Psoas muscle (tissue), 7 donors: ENCODE measurements at regions not wholly inside any gene's neighbourhood (a gene's known extent, or its start where the extent isn't known, plus 50 kb on each side); places are given as distances from the start of the nearest gene placed in this dataset.

Experiments used
- ATAC-seq, 4 donors: fragments of 200-7000 bp; cut with Tn5 transposase; one replicate each; pipeline ENCODE4 v1.9.1; 2020; ENCODE audit warnings: moderate library complexity in 3 of 4, mild to moderate bottlenecking in 2 of 4
- DNase-seq, 2 donors: peaks; one replicate each; pipeline ENCODE4 v3.0.0-alpha.2; 2020
- H3K27ac ChIP-seq: fragments of 200-600 bp; one replicate; pipeline ENCODE4 v1.8.0; 2022
- H3K27me3 ChIP-seq, 3 donors: fragments of 200-600 bp in 1 of 3; one replicate each; pipeline versions ENCODE4 v1.6.1 to v1.8.0; 2013 to 2022; ENCODE audit warnings: low read length in 2 of 3, mild to moderate bottlenecking in 2 of 3, moderate library complexity in 1 of 3; ENCODE audit not compliant: insufficient read depth in 3 of 3
- H3K36me3 ChIP-seq, 2 donors: fragments of 200-600 bp in 1 of 2; one replicate each; pipeline versions ENCODE4 v1.6.1 to v1.8.0; 2013 to 2022; ENCODE audit warnings: low read depth in 1 of 2, mild to moderate bottlenecking in 1 of 2, moderate library complexity in 1 of 2; ENCODE audit not compliant: insufficient read depth in 1 of 2
- H3K4me1 ChIP-seq: fragments of 200-600 bp; one replicate; pipeline ENCODE4 v1.8.0; 2022
- H3K4me3 ChIP-seq: fragments of 200-600 bp; one replicate; pipeline ENCODE4 v1.8.0; 2022; ENCODE audit warnings: mild to moderate bottlenecking
- H3K9me3 ChIP-seq: fragments of 200-600 bp; one replicate; pipeline ENCODE4 v1.8.0; 2022
- CTCF ChIP-seq: fragments of 200-600 bp; IDR thresholded peaks from one replicate; pipeline ENCODE4 v1.8.0; 2022; ENCODE audit warnings: antibody characterized with exemption
- WGBS, 3 donors: extraction: QIAGEN DNeasy Blood & Tissue Kit; methylation state at CpG; one replicate each; pipeline versions ENCODE4 v1.1.6 to v1.1.7; 2013; 5-methylcytosine and 5-hydroxymethylcytosine counted together
- intact Hi-C, 2 donors: fragments of 100-400 bp; cut with DNase I; formaldehyde crosslinking; loops; one replicate each; pipeline versions ENCODE4 v1.11.0 to v1.14.2; 2022
- donor health status: healthy with polysubstance abuse.
- donor health status: DM: no; HTN: no; CAD: no; lungs with moderate emphysema.
- donor health status: Bipolar disorder and iron deficiency.
- donor health status: healthy.
- donor health status: DM: yes; HTN: yes; CAD: no.
- donor health status: DM: no; HTN: no; CAD: no.
- donor health status: DM: yes; HTN: yes; CAD: no.

DNA sequence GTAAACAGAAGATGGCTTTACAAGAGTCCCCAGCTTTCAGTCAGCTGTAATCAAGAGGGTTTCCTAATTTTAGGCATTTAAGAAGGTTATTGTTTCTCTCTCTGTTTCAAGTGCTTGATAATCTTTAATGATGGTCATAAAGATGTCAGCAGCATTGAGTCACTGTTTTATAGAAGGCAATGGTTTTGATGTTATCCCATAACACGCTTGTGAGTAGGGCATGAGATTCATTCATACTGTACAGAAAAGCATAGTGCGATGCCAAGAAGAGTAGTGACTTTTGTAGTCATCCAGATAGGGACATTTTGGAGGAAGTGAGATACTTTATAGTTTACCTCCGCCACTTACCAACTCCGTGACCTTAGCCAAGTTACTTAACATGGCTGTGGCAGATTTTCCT lies 364.2 kb upstream of the SLC10A2 start:
- ATAC-seq (no peak), DNase-seq (no peak)
- intact Hi-C loops, result no loop called here
- H3K27ac ChIP-seq, result no peak overlapping the region
- TF ChIP-seq CTCF, result no peak
- no peaks in the 10 kb centered on the region for H3K4me1 ChIP-seq
- no peaks in the 10 kb centered on the region for H3K27me3 ChIP-seq
- H3K9me3 ChIP-seq, result no peaks in the 10 kb centered on the region
- no peak overlapping the region for H3K4me3 ChIP-seq
- no peaks in the 10 kb centered on the region for H3K36me3 ChIP-seq
- WGBS, 3 donors, result 82 to 89% (median 88%) methylated on average over 4 of the region's 4 CpGs

- no peak for DNase-seq
- intact Hi-C loops, result no loop called here
- Histone ChIP-seq H3K9me3 (no peaks in the 10 kb centered on the region), H3K27ac (no peak overlapping the region), H3K36me3 (no peaks in the 10 kb centered on the region), H3K4me3 (no peak overlapping the region), H3K27me3 (peaks cover 0 to 2% (median 0%) of the 10 kb centered on the region in 3 donors), H3K4me1 (no peaks in the 10 kb centered on the region)
- 35 to 53% (median 48%) methylated on average over 4 of the region's 4 CpGs for WGBS, 3 donors
- no peak for ATAC-seq
- no peak for TF ChIP-seq CTCF
These were observed 343.8 kb upstream of the SLC10A2 start for GRCh38 chr13:103410002-103410401.

GRCh38 chr13:103406967-103407366 lies 340.8 kb upstream of the SLC10A2 start:
- H3K27me3 ChIP-seq, result no peaks in the 10 kb centered on the region
- WGBS, 3 donors, result 84 to 85% (median 84%) methylated on average over 5 of the region's 5 CpGs
- no peaks in the 10 kb centered on the region for H3K36me3 ChIP-seq
- no peak overlapping the region for H3K4me3 ChIP-seq
- no peaks in the 10 kb centered on the region for H3K9me3 ChIP-seq
- no peak for TF ChIP-seq CTCF
- intact Hi-C loops, result no loop called here
- DNase-seq (no peak), ATAC-seq (no peak)
- no peaks in the 10 kb centered on the region for H3K4me1 ChIP-seq
- no peak overlapping the region for H3K27ac ChIP-seq

DNA sequence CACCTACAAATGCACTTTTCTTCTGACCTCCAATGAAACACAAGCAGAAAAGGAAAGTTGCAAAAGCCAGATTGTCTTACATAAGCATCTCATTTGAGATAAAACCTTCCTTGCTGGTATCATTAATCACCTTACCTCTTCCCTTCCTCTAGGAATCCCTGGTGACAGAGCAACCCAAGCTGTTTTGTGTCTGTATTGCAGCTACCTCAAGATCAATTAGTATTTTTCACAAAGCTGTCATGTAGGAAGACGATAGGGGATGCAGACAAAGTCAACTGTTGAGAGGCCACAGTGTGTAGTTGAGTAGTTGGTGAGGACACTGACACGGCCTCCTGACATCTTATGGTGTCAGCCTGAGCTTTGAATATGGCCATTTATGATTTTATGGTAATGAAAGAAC lies 339.1 kb upstream of the SLC10A2 start:
- DNase-seq, result no peak
- no peak for TF ChIP-seq CTCF
- no peak for ATAC-seq
- Histone ChIP-seq H3K9me3 (no peaks in the 10 kb centered on the region), H3K4me3 (no peak overlapping the region), H3K27me3 (no peaks in the 10 kb centered on the region), H3K27ac (no peak overlapping the region), H3K36me3 (no peaks in the 10 kb centered on the region), H3K4me1 (no peaks in the 10 kb centered on the region)
- intact Hi-C loops, result no loop called here
- 50 to 60% (median 51%) methylated on average over 2 of the region's 2 CpGs for WGBS, 3 donors

DNA sequence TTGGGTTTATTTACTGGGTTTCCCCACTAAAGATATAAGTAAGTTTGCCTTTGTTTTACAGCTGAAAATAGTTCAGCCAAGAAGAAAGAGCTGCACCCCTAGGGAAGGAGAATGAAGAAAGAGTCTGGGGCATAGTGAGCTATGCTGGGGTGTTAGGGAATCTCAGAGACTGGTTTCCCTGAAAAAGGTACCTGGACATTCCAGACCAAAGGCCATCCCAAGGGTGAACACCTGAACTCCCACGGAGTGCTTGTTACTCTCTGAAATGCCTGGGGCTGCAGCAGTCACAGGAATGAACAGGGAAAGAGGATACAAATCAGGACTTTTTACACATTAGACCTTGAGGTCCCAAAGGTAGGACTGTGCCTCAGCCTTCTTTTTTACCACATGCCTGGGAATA lies 337.6 kb upstream of the SLC10A2 start:
- intact Hi-C loops, result no loop called here

More for the DNA sequence above, 337.6 kb upstream of the SLC10A2 start:
- Histone ChIP-seq H3K27ac (no peak overlapping the region), H3K4me1 (no peaks in the 10 kb centered on the region), H3K4me3 (no peak overlapping the region), H3K36me3 (no peaks in the 10 kb centered on the region), H3K27me3 (no peaks in the 10 kb centered on the region), H3K9me3 (no peaks in the 10 kb centered on the region)
- ATAC-seq (no peak), DNase-seq (no peak)
- TF ChIP-seq CTCF, result no peak
- WGBS, 3 donors, result 42 to 48% (median 44%) methylated on average over 1 of the region's 1 CpG
